Activated T-cell treated with anti-CD3 and anti-CD28 coated beads, Interleukin-2, amount 50 U/mL, for 24 hours (primary cell): ENCODE measurements at regions not wholly inside any gene's neighbourhood (a gene's known extent, or its start where the extent isn't known, plus 50 kb on each side); places are given as distances from the start of the nearest gene placed in this dataset.
"Not testable (repeated sequence)": the region's sequence is repeated elsewhere in the genome, so short reads cannot be mapped to it uniquely, and the experiment has no call there.

Experiments
- DNase-seq: peaks from one replicate; pipeline ENCODE4 v3.0.0-alpha.2; 2020
- H3K27ac Mint-ChIP-seq: 2 replicates; pipeline ENCODE4 v1.8.0; 2020; ENCODE audit warnings: mild to moderate bottlenecking, mixed read lengths
- H3K27me3 Mint-ChIP-seq: 2 replicates; pipeline ENCODE4 v1.8.0; 2020; ENCODE audit warnings: mixed read lengths
- H3K36me3 Mint-ChIP-seq: 2 replicates; pipeline ENCODE4 v1.8.0; 2020; ENCODE audit warnings: low read depth, mixed read lengths
- H3K4me1 Mint-ChIP-seq: 2 replicates; pipeline ENCODE4 v1.8.0; 2020; ENCODE audit warnings: low read depth, mixed read lengths
- H3K4me3 Mint-ChIP-seq: 2 replicates; pipeline ENCODE4 v1.8.0; 2020; ENCODE audit warnings: mild to moderate bottlenecking, moderate library complexity, mixed read lengths
- H3K9me3 Mint-ChIP-seq: 2 replicates; pipeline ENCODE4 v1.8.0; 2020; ENCODE audit warnings: mixed read lengths

GRCh38 chr20:29687438-29687837, 1570.0 kb upstream of the DEFB115 start:
- H3K4me3 Mint-ChIP-seq, result no peak overlapping the region
- no peaks in the 10 kb centered on the region for H3K36me3 Mint-ChIP-seq

GRCh38 chr20:29689411-29690225, 1567.8 kb upstream of the DEFB115 start:
- H3K27ac Mint-ChIP-seq, result no peak overlapping the region
- DNase-seq, result peak; percentile 38
- H3K9me3 Mint-ChIP-seq, result peaks cover 4% of the 10 kb centered on the region
- no peaks in the 10 kb centered on the region for H3K4me1 Mint-ChIP-seq
- no peak overlapping the region for H3K4me3 Mint-ChIP-seq
- H3K36me3 Mint-ChIP-seq, result no peaks in the 10 kb centered on the region
- H3K27me3 Mint-ChIP-seq, result no peaks in the 10 kb centered on the region

More at GRCh38 chr20:29687438-29687837, 1570.0 kb upstream of the DEFB115 start:
- Mint-ChIP-seq H3K9me3 (peaks cover 4% of the 10 kb centered on the region), H3K27ac (no peak overlapping the region), H3K4me1 (no peaks in the 10 kb centered on the region), H3K27me3 (no peaks in the 10 kb centered on the region)
- DNase-seq, result no peak

GRCh38 chr20:29690274-29690673, 1567.2 kb upstream of the DEFB115 start:
- no peaks in the 10 kb centered on the region for H3K36me3 Mint-ChIP-seq
- DNase-seq, result no peak
- H3K27ac Mint-ChIP-seq, result no peak overlapping the region
- H3K4me1 Mint-ChIP-seq, result no peaks in the 10 kb centered on the region
- H3K9me3 Mint-ChIP-seq, result peaks cover 4% of the 10 kb centered on the region
- H3K27me3 Mint-ChIP-seq, result no peaks in the 10 kb centered on the region
- no peak overlapping the region for H3K4me3 Mint-ChIP-seq

GRCh38 chr20:29740601-29740950, 1516.9 kb upstream of the DEFB115 start:
- Mint-ChIP-seq H3K27me3 (peaks cover 3% of the 10 kb centered on the region), H3K4me3 (no peak overlapping the region), H3K4me1 (no peaks in the 10 kb centered on the region), H3K36me3 (peaks cover 4% of the 10 kb centered on the region), H3K27ac (no peak overlapping the region), H3K9me3 (peaks cover 33% of the 10 kb centered on the region)
- DNase-seq, result no peak

GRCh38 chr20:29740951-29741593, 1516.4 kb upstream of the DEFB115 start:
- H3K4me1 Mint-ChIP-seq, result no peaks in the 10 kb centered on the region
- DNase-seq, result no peak
- peaks cover 3% of the 10 kb centered on the region for H3K27me3 Mint-ChIP-seq
- H3K9me3 Mint-ChIP-seq, result peaks cover 32% of the 10 kb centered on the region
- H3K36me3 Mint-ChIP-seq, result peaks cover 4% of the 10 kb centered on the region
- no peak overlapping the region for H3K27ac Mint-ChIP-seq
- H3K4me3 Mint-ChIP-seq, result no peak overlapping the region

GRCh38 chr20:29741594-29741893, 1515.9 kb upstream of the DEFB115 start:
- no peak for DNase-seq
- no peak overlapping the region for H3K27ac Mint-ChIP-seq
- no peak overlapping the region for H3K4me3 Mint-ChIP-seq
- no peaks in the 10 kb centered on the region for H3K4me1 Mint-ChIP-seq
- H3K27me3 Mint-ChIP-seq, result peaks cover 3% of the 10 kb centered on the region
- peaks cover 32% of the 10 kb centered on the region for H3K9me3 Mint-ChIP-seq
- peaks cover 4% of the 10 kb centered on the region for H3K36me3 Mint-ChIP-seq

- no peak overlapping the region for H3K27ac Mint-ChIP-seq
- no peak overlapping the region for H3K4me3 Mint-ChIP-seq
- H3K9me3 Mint-ChIP-seq, result peaks cover 32% of the 10 kb centered on the region
- DNase-seq, result no peak
- peaks cover 3% of the 10 kb centered on the region for H3K27me3 Mint-ChIP-seq
- peaks cover 4% of the 10 kb centered on the region for H3K36me3 Mint-ChIP-seq
- H3K4me1 Mint-ChIP-seq, result no peaks in the 10 kb centered on the region
Observed at GRCh38 chr20:29741894-29742698, 1515.4 kb upstream of the DEFB115 start.

- Mint-ChIP-seq H3K36me3 (peaks cover 4% of the 10 kb centered on the region), H3K4me3 (no peak overlapping the region), H3K27me3 (peaks cover 3% of the 10 kb centered on the region), H3K4me1 (no peaks in the 10 kb centered on the region), H3K9me3 (peaks cover 29% of the 10 kb centered on the region), H3K27ac (no peak overlapping the region)
- no peak for DNase-seq
Observed at GRCh38 chr20:29742699-29743100, 1514.8 kb upstream of the DEFB115 start.

- H3K36me3 Mint-ChIP-seq, result peaks cover 2% of the 10 kb centered on the region
- H3K4me3 Mint-ChIP-seq, result no peak overlapping the region
- peaks cover 24% of the 10 kb centered on the region for H3K9me3 Mint-ChIP-seq
- no peaks in the 10 kb centered on the region for H3K4me1 Mint-ChIP-seq
- no peak overlapping the region for H3K27ac Mint-ChIP-seq
- H3K27me3 Mint-ChIP-seq, result peaks cover 3% of the 10 kb centered on the region
- no peak for DNase-seq
Observed at GRCh38 chr20:29743101-29743931, 1514.1 kb upstream of the DEFB115 start.

GRCh38 chr20:29744071-29744470, 1513.4 kb upstream of the DEFB115 start:
- peaks cover 19% of the 10 kb centered on the region for H3K9me3 Mint-ChIP-seq
- H3K27ac Mint-ChIP-seq, result no peak overlapping the region
- H3K27me3 Mint-ChIP-seq, result peaks cover 3% of the 10 kb centered on the region
- no peak overlapping the region for H3K4me3 Mint-ChIP-seq
- H3K36me3 Mint-ChIP-seq, result peaks cover 2% of the 10 kb centered on the region
- no peaks in the 10 kb centered on the region for H3K4me1 Mint-ChIP-seq
- no peak for DNase-seq

- not testable (repeated sequence) for H3K4me3 Mint-ChIP-seq
Observed at GRCh38 chr20:29745534-29746245, 1511.8 kb upstream of the DEFB115 start.

GRCh38 chr20:29750268-29750899, 1507.1 kb upstream of the DEFB115 start:
- Mint-ChIP-seq H3K4me1 (peaks cover 6% of the 10 kb centered on the region), H3K9me3 (peaks cover 34% of the 10 kb centered on the region), H3K36me3 (no peaks in the 10 kb centered on the region), H3K27me3 (no peaks in the 10 kb centered on the region), H3K27ac (no peak overlapping the region), H3K4me3 (no peak overlapping the region)
- no peak for DNase-seq

More at GRCh38 chr20:29745534-29746245, 1511.8 kb upstream of the DEFB115 start:
- not testable (repeated sequence) for H3K27me3 Mint-ChIP-seq, DNase-seq, H3K36me3 Mint-ChIP-seq, H3K4me1 Mint-ChIP-seq, H3K27ac Mint-ChIP-seq
- H3K9me3 Mint-ChIP-seq, result peaks cover 16% of the 10 kb centered on the region

GRCh38 chr20:29752644-29753425, 1504.6 kb upstream of the DEFB115 start:
- H3K4me1 Mint-ChIP-seq, result not testable (repeated sequence)
- H3K9me3 Mint-ChIP-seq, result peaks cover 32% of the 10 kb centered on the region
- H3K27ac Mint-ChIP-seq, result peak overlapping the region; percentile 24

More at GRCh38 chr20:29752644-29753425, 1504.6 kb upstream of the DEFB115 start:
- DNase-seq, H3K27me3 Mint-ChIP-seq, H3K36me3 Mint-ChIP-seq: not testable (repeated sequence)
- peak overlapping the region; percentile 31 for H3K4me3 Mint-ChIP-seq
